Esophagus squamous epithelium (tissue), 4 donors: ENCODE measurements at regions not wholly inside any gene's neighbourhood (a gene's known extent, or its start where the extent isn't known, plus 50 kb on each side); places are given as distances from the start of the nearest gene placed in this dataset.

ENCODE experiments used
- POLR2A ChIP-seq, 4 donors: fragments of 450-650 bp; IDR thresholded peaks; one replicate each; pipeline ENCODE4 v1.6.1; 2017; ENCODE audit warnings: antibody characterized with exemption in 4 of 4, mild to moderate bottlenecking in 4 of 4, moderate library complexity in 3 of 4
- TF ChIP-seq, protein P1 (sequence below), 6 experiments: fragments of 450-650 bp in 4 of 6; fragments of 200-600 bp in 2 of 6; sonication (generic) in 2 of 6; IDR thresholded peaks; one replicate each; pipeline ENCODE4 v1.5.1; 2016 to 2019; ENCODE audit warnings: antibody characterized with exemption in 6 of 6, mild to moderate bottlenecking in 4 of 6, moderate library complexity in 4 of 6

DNA sequence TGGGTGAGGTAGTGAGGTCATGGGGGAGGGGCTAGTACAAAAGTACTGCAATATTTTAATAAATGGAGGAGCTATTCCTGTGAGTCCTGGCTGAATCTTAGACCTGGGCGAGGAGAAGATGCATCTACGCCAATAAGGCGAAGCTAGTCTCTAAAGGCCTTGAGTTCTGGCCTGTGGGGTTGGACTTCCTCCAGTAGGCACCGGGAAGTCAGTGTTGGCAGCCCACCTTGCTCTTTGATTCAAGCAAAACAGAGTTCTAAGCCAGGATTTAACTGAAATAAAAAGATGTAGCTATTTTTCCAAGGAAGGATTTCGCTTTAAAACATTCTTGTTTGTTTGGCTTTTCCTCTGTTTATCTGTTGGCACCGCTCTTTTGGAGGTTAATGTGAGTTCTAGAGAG is 244.6 kb downstream of the KIF4B start:
- TF ChIP-seq, protein P1, sequence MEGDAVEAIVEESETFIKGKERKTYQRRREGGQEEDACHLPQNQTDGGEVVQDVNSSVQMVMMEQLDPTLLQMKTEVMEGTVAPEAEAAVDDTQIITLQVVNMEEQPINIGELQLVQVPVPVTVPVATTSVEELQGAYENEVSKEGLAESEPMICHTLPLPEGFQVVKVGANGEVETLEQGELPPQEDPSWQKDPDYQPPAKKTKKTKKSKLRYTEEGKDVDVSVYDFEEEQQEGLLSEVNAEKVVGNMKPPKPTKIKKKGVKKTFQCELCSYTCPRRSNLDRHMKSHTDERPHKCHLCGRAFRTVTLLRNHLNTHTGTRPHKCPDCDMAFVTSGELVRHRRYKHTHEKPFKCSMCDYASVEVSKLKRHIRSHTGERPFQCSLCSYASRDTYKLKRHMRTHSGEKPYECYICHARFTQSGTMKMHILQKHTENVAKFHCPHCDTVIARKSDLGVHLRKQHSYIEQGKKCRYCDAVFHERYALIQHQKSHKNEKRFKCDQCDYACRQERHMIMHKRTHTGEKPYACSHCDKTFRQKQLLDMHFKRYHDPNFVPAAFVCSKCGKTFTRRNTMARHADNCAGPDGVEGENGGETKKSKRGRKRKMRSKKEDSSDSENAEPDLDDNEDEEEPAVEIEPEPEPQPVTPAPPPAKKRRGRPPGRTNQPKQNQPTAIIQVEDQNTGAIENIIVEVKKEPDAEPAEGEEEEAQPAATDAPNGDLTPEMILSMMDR (IDR thresholded peaks at IDR 0.05): no peak
- no peak for TF ChIP-seq POLR2A (IDR thresholded peaks at IDR 0.05)
